ENCODE measurements at regions not wholly inside any gene's neighbourhood (a gene's known extent, or its start where the extent isn't known, plus 50 kb on each side); places are given as distances from the start of the nearest gene placed in this dataset.

- peak; percentile 12 for DNase-seq
- H3K27me3 ChIP-seq (ENCODE audit: insufficient read depth, low read depth, severe bottlenecking), result peaks cover 94% of the 10 kb centered on the region
- H3K4me3 ChIP-seq (ENCODE audit: low read depth, low read length), result no peak overlapping the region
- H3K27ac ChIP-seq, result no peak overlapping the region
- TF ChIP-seq, protein P1, sequence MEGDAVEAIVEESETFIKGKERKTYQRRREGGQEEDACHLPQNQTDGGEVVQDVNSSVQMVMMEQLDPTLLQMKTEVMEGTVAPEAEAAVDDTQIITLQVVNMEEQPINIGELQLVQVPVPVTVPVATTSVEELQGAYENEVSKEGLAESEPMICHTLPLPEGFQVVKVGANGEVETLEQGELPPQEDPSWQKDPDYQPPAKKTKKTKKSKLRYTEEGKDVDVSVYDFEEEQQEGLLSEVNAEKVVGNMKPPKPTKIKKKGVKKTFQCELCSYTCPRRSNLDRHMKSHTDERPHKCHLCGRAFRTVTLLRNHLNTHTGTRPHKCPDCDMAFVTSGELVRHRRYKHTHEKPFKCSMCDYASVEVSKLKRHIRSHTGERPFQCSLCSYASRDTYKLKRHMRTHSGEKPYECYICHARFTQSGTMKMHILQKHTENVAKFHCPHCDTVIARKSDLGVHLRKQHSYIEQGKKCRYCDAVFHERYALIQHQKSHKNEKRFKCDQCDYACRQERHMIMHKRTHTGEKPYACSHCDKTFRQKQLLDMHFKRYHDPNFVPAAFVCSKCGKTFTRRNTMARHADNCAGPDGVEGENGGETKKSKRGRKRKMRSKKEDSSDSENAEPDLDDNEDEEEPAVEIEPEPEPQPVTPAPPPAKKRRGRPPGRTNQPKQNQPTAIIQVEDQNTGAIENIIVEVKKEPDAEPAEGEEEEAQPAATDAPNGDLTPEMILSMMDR (IDR thresholded peaks at IDR 0.05; ENCODE audit: low read depth, low read length), result peak; percentile 84
- no peaks in the 10 kb centered on the region for H3K36me3 ChIP-seq
- no peaks in the 10 kb centered on the region for H3K9me3 ChIP-seq (ENCODE audit: severe bottlenecking)
Measured at GRCh38 chr1:209513226-209513625, 70.3 kb upstream of the CAMK1G start.

- peaks cover 2% of the 10 kb centered on the region for H3K9me3 ChIP-seq (ENCODE audit: severe bottlenecking)
- no peak overlapping the region for H3K4me3 ChIP-seq (ENCODE audit: low read depth, low read length)
- no peak overlapping the region for H3K27ac ChIP-seq
- TF ChIP-seq, protein P1 (IDR thresholded peaks at IDR 0.05; ENCODE audit: low read depth, low read length), result no peak
- H3K36me3 ChIP-seq, result no peaks in the 10 kb centered on the region
- peaks cover 83% of the 10 kb centered on the region for H3K27me3 ChIP-seq (ENCODE audit: insufficient read depth, low read depth, severe bottlenecking)
- DNase-seq, result peak; percentile 26
Measured at GRCh38 chr1:209516771-209517680, 66.5 kb upstream of the CAMK1G start.

GRCh38 chr1:209517681-209518050 lies 65.8 kb upstream of the CAMK1G start:
- DNase-seq, result no peak
- Histone ChIP-seq H3K9me3 (ENCODE audit: severe bottlenecking) (peaks cover 2% of the 10 kb centered on the region), H3K36me3 (no peaks in the 10 kb centered on the region), H3K27me3 (ENCODE audit: insufficient read depth, low read depth, severe bottlenecking) (peaks cover 80% of the 10 kb centered on the region), H3K4me3 (ENCODE audit: low read depth, low read length) (no peak overlapping the region), H3K27ac (no peak overlapping the region)
- TF ChIP-seq, protein P1 (IDR thresholded peaks at IDR 0.05; ENCODE audit: low read depth, low read length), result no peak

- peaks cover 71% of the 10 kb centered on the region for H3K27me3 ChIP-seq (ENCODE audit: insufficient read depth, low read depth, severe bottlenecking)
Measured at GRCh38 chr1:209519786-209520185, 63.7 kb upstream of the CAMK1G start.

DNA sequence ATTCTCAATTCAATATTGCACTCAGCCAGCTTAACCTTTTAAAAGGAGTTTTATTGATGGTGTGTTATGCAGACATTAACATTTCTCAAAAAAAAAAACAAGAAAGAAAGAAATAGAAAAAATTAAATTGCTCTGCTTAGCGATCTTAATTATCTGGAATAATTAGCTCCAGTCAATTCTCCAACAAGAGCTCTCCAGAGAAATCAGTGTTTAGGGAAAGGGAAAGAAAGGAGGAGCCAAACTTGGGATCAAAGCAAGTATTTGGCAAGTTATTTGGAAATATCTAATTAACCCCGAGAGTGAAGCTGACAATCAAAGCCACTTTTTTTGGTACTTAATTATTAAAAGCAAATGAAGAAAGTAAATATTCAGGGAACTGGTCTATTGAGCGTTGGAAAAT lies 60.7 kb upstream of the CAMK1G start:
- H3K27ac ChIP-seq, result no peak overlapping the region
- no peak overlapping the region for H3K4me3 ChIP-seq (ENCODE audit: low read depth, low read length)
- peaks cover 47% of the 10 kb centered on the region for H3K27me3 ChIP-seq (ENCODE audit: insufficient read depth, low read depth, severe bottlenecking)
- no peaks in the 10 kb centered on the region for H3K36me3 ChIP-seq
- H3K9me3 ChIP-seq (ENCODE audit: severe bottlenecking), result peaks cover 2% of the 10 kb centered on the region
- TF ChIP-seq, protein P1 (IDR thresholded peaks at IDR 0.05; ENCODE audit: low read depth, low read length), result no peak
- no peak for DNase-seq

More at GRCh38 chr1:209519786-209520185, 63.7 kb upstream of the CAMK1G start:
- no peaks in the 10 kb centered on the region for H3K36me3 ChIP-seq
- TF ChIP-seq, protein P1 (IDR thresholded peaks at IDR 0.05; ENCODE audit: low read depth, low read length), result no peak
- no peak overlapping the region for H3K4me3 ChIP-seq (ENCODE audit: low read depth, low read length)
- H3K27ac ChIP-seq, result no peak overlapping the region
- H3K9me3 ChIP-seq (ENCODE audit: severe bottlenecking), result peaks cover 2% of the 10 kb centered on the region
- DNase-seq, result no peak

Data from WERI-Rb-1 (cell line).